HEK293T (cell line): ENCODE measurements at regions not wholly inside any gene's neighbourhood (a gene's known extent, or its start where the extent isn't known, plus 50 kb on each side); places are given as distances from the start of the nearest gene placed in this dataset.

Source experiments
- ARNT ChIP-seq: fragments of 450-650 bp; IDR thresholded peaks from 2 replicates; pipeline ENCODE4 v1.6.1; 2017; ENCODE audit warnings: mild to moderate bottlenecking
- BHLHE40 ChIP-seq: fragments of 450-650 bp; IDR thresholded peaks from 2 replicates; pipeline ENCODE4 v1.6.1; 2016; ENCODE audit warnings: mild to moderate bottlenecking, moderate library complexity, borderline replicate concordance
- HDGF ChIP-seq: fragments of 450-650 bp; IDR thresholded peaks from 2 replicates; pipeline ENCODE4 v1.6.1; 2017; ENCODE audit warnings: antibody characterized with exemption, borderline replicate concordance
- SUZ12 ChIP-seq: fragments of 450-650 bp; IDR thresholded peaks from 2 replicates; pipeline ENCODE4 v1.6.1; 2016; ENCODE audit warnings: mild to moderate bottlenecking

GRCh38 chr2:15764683-15765011 is 173.0 kb downstream of the DDX1 start:
- no peak for TF ChIP-seq HDGF
- TF ChIP-seq BHLHE40 = no peak
- no peak for TF ChIP-seq ARNT
- no peak for TF ChIP-seq SUZ12
